ENCODE measurements at regions not wholly inside any gene's neighbourhood (a gene's known extent, or its start where the extent isn't known, plus 50 kb on each side); places are given as distances from the start of the nearest gene placed in this dataset.

DNA sequence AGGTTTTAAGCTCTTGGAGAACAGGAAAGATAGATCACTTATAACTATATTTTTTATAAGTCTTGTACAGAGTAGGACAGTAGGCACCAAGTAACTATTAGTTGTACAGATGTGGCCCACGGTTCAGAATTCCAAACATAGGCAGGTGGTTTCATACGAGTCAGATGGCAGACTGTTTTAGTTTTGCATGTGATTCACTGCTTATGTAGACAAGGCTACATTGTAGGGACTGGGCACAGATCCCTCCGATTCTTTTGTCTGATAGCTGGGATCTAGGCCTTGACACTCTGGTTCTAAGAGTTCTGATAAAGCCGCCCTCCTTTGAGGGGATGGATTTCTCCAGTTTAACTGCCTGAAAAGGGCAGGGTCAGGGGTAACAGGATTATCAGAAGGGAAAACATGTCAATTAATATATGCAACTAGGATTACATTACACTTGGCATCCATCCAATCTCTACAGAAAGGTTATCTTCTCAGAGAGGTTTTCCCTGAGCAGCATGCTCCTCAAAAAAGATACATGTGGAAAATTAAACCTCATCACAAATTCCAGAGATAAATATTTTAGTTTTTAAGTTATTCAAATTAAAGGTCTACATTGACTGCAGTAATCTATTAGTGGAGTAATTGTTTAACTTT is 87.8 kb downstream of the SPRY1 start:
- Histone ChIP-seq H3K27me3 (ENCODE audit: control insufficient read depth, insufficient read depth, low read length) (no peaks in the 10 kb centered on the region), H3K4me3 (ENCODE audit: low read depth, low read length) (no peak overlapping the region), H3K36me3 (ENCODE audit: control insufficient read depth, insufficient read depth, low read length) (no peaks in the 10 kb centered on the region)
- no peak for DNase-seq (ENCODE audit: low read depth)
- TF ChIP-seq, protein P1, sequence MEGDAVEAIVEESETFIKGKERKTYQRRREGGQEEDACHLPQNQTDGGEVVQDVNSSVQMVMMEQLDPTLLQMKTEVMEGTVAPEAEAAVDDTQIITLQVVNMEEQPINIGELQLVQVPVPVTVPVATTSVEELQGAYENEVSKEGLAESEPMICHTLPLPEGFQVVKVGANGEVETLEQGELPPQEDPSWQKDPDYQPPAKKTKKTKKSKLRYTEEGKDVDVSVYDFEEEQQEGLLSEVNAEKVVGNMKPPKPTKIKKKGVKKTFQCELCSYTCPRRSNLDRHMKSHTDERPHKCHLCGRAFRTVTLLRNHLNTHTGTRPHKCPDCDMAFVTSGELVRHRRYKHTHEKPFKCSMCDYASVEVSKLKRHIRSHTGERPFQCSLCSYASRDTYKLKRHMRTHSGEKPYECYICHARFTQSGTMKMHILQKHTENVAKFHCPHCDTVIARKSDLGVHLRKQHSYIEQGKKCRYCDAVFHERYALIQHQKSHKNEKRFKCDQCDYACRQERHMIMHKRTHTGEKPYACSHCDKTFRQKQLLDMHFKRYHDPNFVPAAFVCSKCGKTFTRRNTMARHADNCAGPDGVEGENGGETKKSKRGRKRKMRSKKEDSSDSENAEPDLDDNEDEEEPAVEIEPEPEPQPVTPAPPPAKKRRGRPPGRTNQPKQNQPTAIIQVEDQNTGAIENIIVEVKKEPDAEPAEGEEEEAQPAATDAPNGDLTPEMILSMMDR (IDR thresholded peaks at IDR 0.05; ENCODE audit: insufficient read depth, low read length, poor library complexity, severe bottlenecking), result no peak

DNA sequence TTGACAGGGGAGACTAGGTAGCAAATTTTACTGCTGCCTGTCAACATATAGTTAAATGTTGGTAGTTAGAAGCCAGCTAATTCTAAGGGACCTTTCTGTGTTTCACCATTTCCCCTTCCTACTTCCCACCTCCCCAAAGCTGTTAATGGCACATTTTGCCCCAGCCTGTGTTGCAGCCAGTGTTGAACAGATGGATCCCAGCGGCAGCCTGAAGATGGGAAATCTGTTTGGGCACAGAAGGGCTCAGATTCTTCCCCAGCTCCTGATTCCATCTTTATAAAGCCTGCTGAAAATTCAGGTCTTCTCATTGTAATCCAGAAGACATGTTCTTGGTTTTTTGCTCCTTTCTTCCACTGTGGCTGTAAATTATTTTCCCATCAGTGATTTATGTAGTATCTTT is 89.0 kb downstream of the SPRY1 start:
- TF ChIP-seq, protein P1 (IDR thresholded peaks at IDR 0.05; ENCODE audit: insufficient read depth, low read length, poor library complexity, severe bottlenecking), result no peak
- Histone ChIP-seq H3K4me3 (ENCODE audit: low read depth, low read length) (no peak overlapping the region), H3K27me3 (ENCODE audit: control insufficient read depth, insufficient read depth, low read length) (no peaks in the 10 kb centered on the region), H3K36me3 (ENCODE audit: control insufficient read depth, insufficient read depth, low read length) (no peaks in the 10 kb centered on the region)
- DNase-seq (ENCODE audit: low read depth), result no peak

DNA sequence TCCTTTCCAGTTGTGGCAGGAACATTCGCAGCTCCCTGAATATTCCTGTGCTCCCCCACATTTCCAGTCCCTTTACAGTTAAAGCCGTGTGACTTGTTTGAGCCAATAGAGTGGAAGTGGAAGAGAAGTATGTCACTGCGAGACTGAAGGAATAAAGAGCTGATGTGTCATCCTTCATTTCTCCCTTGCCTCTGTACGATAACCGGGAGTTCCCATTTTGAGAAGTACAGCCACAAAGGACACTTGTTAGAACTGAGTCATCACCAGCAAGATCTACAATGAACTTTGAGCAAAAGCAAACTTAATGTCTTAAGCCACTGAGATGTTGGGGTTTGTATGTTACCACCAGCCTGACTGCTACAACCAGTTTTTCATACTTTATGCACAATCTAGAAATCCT is 92.3 kb downstream of the SPRY1 start:
- TF ChIP-seq, protein P1 (IDR thresholded peaks at IDR 0.05; ENCODE audit: insufficient read depth, low read length, poor library complexity, severe bottlenecking), result no peak
- peak; percentile 74 for DNase-seq (ENCODE audit: low read depth)
- no peak overlapping the region for H3K4me3 ChIP-seq (ENCODE audit: low read depth, low read length)
- H3K36me3 ChIP-seq (ENCODE audit: control insufficient read depth, insufficient read depth, low read length), result no peaks in the 10 kb centered on the region
- no peaks in the 10 kb centered on the region for H3K27me3 ChIP-seq (ENCODE audit: control insufficient read depth, insufficient read depth, low read length)

DNA sequence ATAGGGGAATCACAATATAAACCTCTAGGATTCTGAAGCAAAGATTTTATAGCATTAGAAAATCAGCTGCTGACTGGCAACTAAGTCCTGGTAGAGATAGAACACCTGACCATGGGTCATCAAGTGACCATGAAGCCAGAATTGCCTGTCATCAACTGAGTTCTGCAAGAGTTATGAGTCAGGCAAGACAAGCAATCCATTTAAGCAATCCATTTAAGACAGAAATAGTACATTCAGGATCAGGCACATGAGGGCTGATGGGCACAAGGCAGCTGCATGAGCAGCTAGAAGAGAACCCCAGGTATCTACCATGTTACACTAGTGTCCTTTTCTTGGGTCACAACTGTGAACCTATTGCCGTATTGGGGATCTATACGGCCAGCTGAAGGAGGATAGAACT is 98.9 kb downstream of the SPRY1 start:
- H3K4me3 ChIP-seq (ENCODE audit: low read depth, low read length), result no peak overlapping the region
- no peaks in the 10 kb centered on the region for H3K36me3 ChIP-seq (ENCODE audit: control insufficient read depth, insufficient read depth, low read length)
- TF ChIP-seq, protein P1 (IDR thresholded peaks at IDR 0.05; ENCODE audit: insufficient read depth, low read length, poor library complexity, severe bottlenecking), result no peak
- no peaks in the 10 kb centered on the region for H3K27me3 ChIP-seq (ENCODE audit: control insufficient read depth, insufficient read depth, low read length)
- DNase-seq (ENCODE audit: low read depth), result no peak

DNA sequence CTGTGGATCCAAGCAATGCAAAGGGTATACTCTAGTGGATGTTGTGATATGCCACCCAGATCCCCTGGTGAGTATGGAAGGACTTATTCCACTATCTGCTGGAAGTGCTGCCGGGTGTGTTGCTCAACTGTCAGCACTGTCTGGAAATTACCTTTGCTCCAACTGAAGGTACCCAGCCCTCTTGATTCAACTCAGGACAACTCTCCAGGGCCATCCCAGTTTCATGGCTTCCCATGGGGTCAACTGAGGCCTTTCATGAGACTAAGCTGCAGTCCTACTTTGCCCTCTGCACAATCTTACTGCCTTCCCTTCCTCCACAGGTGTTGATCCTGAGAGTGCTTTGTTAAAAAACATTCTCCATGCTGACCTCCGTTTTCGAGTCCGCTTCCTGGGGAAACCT is 99.8 kb downstream of the SPRY1 start:
- Histone ChIP-seq H3K36me3 (ENCODE audit: control insufficient read depth, insufficient read depth, low read length) (no peaks in the 10 kb centered on the region), H3K4me3 (ENCODE audit: low read depth, low read length) (no peak overlapping the region), H3K27me3 (ENCODE audit: control insufficient read depth, insufficient read depth, low read length) (no peaks in the 10 kb centered on the region)
- no peak for DNase-seq (ENCODE audit: low read depth)
- TF ChIP-seq, protein P1 (IDR thresholded peaks at IDR 0.05; ENCODE audit: insufficient read depth, low read length, poor library complexity, severe bottlenecking), result no peak

DNA sequence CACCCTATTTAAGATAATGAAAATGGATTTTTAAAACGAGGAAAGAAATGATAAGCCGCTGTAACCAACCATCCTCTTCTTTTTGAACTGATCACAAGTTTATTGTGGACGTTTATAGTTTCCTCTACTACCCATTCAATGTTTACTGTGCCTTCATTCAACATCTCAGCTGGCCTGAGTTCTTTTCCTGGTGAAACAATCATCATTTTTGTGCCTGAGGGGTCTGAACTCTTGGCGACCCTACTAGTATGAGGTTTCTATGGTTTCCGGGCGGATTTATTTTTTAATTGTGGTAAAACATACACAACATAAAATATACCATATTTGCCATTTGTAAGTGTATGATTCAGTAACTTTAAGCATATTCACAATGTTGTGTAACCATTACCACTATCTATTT is 100.7 kb downstream of the SPRY1 start:
- no peaks in the 10 kb centered on the region for H3K27me3 ChIP-seq (ENCODE audit: control insufficient read depth, insufficient read depth, low read length)
- TF ChIP-seq, protein P1 (IDR thresholded peaks at IDR 0.05; ENCODE audit: insufficient read depth, low read length, poor library complexity, severe bottlenecking), result no peak
- H3K4me3 ChIP-seq (ENCODE audit: low read depth, low read length), result no peak overlapping the region
- no peaks in the 10 kb centered on the region for H3K36me3 ChIP-seq (ENCODE audit: control insufficient read depth, insufficient read depth, low read length)
- DNase-seq (ENCODE audit: low read depth), result no peak
